ENCODE measurements at regions not wholly inside any gene's neighbourhood (a gene's known extent, or its start where the extent isn't known, plus 50 kb on each side); places are given as distances from the start of the nearest gene placed in this dataset.

GRCh38 chr7:155223021-155223420, 74.7 kb upstream of the INSIG1 start:
- Mint-ChIP-seq H3K36me3 (ENCODE audit: low read depth) (no peaks in the 10 kb centered on the region; the same call in 2 of the 3 replicates), H3K27me3 (ENCODE audit: insufficient read depth, low read depth, poor library complexity) (peaks cover 17% of the 10 kb centered on the region), H3K9me3 (no peaks in the 10 kb centered on the region; the same call in 2 of the 3 replicates), H3K27ac (no peak overlapping the region), H3K4me1 (peaks cover 33% of the 10 kb centered on the region), H3K4me3 (no peak overlapping the region)
- no peak for TF ChIP-seq CTCF (conservative IDR thresholded peaks at IDR 0.05; ENCODE audit: low read depth in 2 of 2)
- TF ChIP-seq ZNF114 (CRISPR knock-in tag; IDR thresholded peaks at IDR 0.05): no peak
- TF ChIP-seq CREB1 (CRISPR knock-in tag; IDR thresholded peaks at IDR 0.05; ENCODE audit: low read depth): no peak
- no peak for TF ChIP-seq POLR2AphosphoS5 (IDR thresholded peaks at IDR 0.05; ENCODE audit: low read depth)
- TF ChIP-seq NANOG (IDR thresholded peaks at IDR 0.05; ENCODE audit: borderline replicate concordance): no peak
- TF ChIP-seq STAT1 (IDR thresholded peaks at IDR 0.05; ENCODE audit: unreplicated experiment): no peak
- TF ChIP-seq, protein P1, sequence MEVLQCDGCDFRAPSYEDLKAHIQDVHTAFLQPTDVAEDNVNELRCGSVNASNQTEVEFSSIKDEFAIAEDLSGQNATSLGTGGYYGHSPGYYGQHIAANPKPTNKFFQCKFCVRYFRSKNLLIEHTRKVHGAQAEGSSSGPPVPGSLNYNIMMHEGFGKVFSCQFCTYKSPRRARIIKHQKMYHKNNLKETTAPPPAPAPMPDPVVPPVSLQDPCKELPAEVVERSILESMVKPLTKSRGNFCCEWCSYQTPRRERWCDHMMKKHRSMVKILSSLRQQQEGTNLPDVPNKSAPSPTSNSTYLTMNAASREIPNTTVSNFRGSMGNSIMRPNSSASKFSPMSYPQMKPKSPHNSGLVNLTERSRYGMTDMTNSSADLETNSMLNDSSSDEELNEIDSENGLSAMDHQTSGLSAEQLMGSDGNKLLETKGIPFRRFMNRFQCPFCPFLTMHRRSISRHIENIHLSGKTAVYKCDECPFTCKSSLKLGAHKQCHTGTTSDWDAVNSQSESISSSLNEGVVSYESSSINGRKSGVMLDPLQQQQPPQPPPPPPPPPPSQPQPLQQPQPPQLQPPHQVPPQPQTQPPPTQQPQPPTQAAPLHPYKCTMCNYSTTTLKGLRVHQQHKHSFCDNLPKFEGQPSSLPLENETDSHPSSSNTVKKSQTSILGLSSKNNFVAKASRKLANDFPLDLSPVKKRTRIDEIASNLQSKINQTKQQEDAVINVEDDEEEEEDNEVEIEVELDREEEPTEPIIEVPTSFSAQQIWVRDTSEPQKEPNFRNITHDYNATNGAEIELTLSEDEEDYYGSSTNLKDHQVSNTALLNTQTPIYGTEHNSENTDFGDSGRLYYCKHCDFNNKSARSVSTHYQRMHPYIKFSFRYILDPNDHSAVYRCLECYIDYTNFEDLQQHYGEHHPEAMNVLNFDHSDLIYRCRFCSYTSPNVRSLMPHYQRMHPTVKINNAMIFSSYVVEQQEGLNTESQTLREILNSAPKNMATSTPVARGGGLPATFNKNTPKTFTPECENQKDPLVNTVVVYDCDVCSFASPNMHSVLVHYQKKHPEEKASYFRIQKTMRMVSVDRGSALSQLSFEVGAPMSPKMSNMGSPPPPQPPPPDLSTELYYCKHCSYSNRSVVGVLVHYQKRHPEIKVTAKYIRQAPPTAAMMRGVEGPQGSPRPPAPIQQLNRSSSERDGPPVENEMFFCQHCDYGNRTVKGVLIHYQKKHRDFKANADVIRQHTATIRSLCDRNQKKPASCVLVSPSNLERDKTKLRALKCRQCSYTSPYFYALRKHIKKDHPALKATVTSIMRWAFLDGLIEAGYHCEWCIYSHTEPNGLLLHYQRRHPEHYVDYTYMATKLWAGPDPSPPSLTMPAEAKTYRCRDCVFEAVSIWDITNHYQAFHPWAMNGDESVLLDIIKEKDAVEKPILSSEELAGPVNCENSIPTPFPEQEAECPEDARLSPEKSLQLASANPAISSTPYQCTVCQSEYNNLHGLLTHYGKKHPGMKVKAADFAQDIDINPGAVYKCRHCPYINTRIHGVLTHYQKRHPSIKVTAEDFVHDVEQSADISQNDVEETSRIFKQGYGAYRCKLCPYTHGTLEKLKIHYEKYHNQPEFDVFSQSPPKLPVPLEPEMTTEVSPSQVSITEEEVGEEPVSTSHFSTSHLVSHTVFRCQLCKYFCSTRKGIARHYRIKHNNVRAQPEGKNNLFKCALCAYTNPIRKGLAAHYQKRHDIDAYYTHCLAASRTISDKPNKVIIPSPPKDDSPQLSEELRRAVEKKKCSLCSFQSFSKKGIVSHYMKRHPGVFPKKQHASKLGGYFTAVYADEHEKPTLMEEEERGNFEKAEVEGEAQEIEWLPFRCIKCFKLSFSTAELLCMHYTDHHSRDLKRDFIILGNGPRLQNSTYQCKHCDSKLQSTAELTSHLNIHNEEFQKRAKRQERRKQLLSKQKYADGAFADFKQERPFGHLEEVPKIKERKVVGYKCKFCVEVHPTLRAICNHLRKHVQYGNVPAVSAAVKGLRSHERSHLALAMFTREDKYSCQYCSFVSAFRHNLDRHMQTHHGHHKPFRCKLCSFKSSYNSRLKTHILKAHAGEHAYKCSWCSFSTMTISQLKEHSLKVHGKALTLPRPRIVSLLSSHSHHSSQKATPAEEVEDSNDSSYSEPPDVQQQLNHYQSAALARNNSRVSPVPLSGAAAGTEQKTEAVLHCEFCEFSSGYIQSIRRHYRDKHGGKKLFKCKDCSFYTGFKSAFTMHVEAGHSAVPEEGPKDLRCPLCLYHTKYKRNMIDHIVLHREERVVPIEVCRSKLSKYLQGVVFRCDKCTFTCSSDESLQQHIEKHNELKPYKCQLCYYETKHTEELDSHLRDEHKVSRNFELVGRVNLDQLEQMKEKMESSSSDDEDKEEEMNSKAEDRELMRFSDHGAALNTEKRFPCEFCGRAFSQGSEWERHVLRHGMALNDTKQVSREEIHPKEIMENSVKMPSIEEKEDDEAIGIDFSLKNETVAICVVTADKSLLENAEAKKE (CRISPR knock-in tag; IDR thresholded peaks at IDR 0.05): no peak
- no peak for TF ChIP-seq ZNF331 (CRISPR knock-in tag; IDR thresholded peaks at IDR 0.05; ENCODE audit: low read depth)
- no peak for TF ChIP-seq JUNB (IDR thresholded peaks at IDR 0.05; ENCODE audit: unreplicated experiment)
- H3K79me2 ChIP-seq (replicated peaks; ENCODE audit: insufficient read depth): no peaks in the 10 kb centered on the region
- ATAC-seq (no peak), DNase-seq (ENCODE audit: low spot score) (no peak)
- H4K20me1 ChIP-seq (replicated peaks; ENCODE audit: insufficient read depth): no peaks in the 10 kb centered on the region
- H3K4me3 ChIP-seq: no peak overlapping the region
- no peaks in the 10 kb centered on the region for H3K9me2 ChIP-seq (ENCODE audit: insufficient read depth)
- no peaks in the 10 kb centered on the region for H3F3A ChIP-seq (replicated peaks; ENCODE audit: low read depth)
- H3K27me3 ChIP-seq (ENCODE audit: insufficient read depth): no peaks in the 10 kb centered on the region
- H3K36me3 ChIP-seq (ENCODE audit: insufficient read depth): no peaks in the 10 kb centered on the region
- H3K4me2 ChIP-seq: no peak overlapping the region
- H3K4me1 ChIP-seq (ENCODE audit: insufficient read depth): peaks cover 7% of the 10 kb centered on the region
- no peak overlapping the region for H2AFZ ChIP-seq
- H3K27ac ChIP-seq (ENCODE audit: low read depth): no peak overlapping the region

All from GM23338 (cell line).